GM19239 (cell line): ENCODE measurements at regions not wholly inside any gene's neighbourhood (a gene's known extent, or its start where the extent isn't known, plus 50 kb on each side); places are given as distances from the start of the nearest gene placed in this dataset.
"Not testable (repeated sequence)": the region's sequence is repeated elsewhere in the genome, so short reads cannot be mapped to it uniquely, and the experiment has no call there.

Experiments
- DNase-seq: peaks from one replicate; pipeline ENCODE4 v3.0.0; 2011; ENCODE audit warnings: low spot score; ENCODE audit not compliant: insufficient read length
- FAIRE-seq: peaks from 2 replicates; lab custom pipeline; 2011; peaks lifted over from hg19 to GRCh38; lab: Jason Lieb, UNC

DNA sequence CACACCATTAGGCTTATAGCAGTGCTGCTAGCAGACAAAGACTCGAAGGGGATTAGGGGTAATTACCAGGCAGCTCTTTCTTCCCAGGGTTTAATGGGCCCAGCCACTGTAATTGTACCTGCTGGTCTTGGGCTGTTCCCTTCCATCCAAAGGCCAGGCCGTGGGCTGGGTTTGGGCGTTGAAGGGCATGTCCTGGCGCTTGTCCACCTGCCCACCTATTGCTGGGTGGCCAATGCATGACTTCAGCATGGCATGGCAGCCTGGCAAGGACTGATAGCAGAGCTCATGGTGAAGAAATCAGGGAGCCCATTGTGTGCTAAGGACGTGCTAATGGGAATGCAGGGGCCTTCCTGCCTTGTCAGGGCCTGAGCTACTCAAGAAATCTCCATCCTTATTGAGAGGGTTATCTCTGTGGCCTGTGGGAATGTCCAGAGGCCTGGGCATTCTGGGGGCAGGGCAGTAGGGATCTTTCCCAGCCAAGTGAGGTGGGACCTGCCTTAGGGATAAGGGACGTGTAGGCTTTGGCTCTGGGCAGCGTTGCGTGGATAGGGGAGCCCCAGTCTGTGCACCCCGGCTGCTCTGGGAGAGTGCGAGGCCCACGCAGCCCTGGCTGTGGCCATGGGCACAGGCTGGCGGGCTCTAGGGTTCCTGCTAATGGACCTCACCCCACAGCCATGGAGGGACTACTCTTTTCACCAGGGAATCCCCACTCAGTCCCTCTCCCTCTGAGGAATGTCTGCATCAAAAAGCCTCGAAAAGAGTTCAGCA, 116.1 kb upstream of the PITX1 start:
- no peak for DNase-seq
- no peak for FAIRE-seq

DNA sequence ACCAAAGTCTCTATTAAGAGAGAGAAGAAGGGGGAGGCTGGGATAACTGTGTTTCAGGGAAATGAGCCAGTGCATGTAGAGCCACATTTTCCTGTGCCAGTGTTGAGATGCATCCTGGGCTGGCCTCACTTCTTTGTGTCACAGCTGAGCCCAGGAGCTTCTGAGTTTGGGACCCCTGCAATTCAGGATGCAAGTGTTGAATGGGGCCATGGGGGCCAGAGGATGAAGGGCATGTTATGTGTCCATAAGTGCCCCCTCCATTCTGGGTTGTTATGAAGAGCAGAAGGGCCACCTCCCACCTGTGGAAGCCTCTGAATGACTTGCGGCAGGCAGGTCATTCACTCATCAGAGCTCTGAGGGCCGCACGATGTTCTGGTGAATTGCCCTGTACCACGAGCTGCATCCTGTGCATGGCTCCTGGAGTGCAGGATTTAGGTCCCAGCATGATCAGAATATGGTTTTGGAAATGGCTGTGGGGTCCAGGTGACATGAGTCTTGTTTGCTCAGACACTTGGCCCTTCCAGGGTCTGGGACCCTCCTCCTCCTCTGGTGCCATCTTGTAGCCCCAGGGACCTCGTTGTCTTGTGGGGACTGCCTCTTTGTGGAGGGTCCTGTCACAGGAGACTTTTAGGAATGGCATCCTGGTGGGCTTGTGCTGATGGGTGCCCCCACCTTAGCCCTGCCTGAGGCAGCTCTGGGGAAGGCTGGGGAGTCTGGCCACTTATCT, 115.4 kb upstream of the PITX1 start:
- DNase-seq (no peak), FAIRE-seq (no peak)

DNA sequence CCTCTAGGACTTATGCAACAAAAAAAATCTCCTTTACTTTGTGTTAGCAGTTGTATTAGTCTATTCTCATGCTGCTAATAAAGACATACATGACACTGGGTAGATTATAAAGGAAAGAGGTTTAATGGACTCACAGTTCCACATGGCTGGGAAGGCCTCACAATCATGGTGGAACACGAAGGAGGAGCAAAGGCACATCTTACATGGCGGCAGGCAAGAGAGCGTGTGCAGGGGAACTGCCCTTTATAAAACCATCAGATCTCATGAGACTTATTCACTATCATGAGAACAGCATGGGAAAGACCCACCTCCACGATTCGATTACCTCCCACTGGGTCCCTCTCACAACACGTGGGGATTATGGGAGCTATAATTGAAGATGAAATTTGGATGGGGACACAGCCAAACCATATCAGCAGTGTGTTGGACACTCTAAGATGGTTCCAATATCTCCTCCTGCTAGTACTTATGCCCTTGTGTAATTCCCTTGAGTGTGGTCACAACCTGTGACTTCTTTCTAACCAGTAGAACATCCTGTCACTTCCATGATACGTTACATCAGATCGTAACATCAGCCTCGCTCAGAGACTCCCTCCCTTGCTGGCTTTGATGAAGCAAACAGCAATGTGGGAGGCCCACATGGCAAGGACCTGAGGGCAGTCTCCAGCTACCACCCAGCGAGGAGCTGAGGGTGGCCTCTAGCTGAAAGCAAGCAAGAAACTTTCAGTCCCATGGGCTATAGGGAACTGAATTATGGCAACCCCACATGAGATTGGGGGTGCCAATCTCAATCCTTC, 113.5 kb upstream of the PITX1 start:
- FAIRE-seq = no peak
- no peak for DNase-seq

DNA sequence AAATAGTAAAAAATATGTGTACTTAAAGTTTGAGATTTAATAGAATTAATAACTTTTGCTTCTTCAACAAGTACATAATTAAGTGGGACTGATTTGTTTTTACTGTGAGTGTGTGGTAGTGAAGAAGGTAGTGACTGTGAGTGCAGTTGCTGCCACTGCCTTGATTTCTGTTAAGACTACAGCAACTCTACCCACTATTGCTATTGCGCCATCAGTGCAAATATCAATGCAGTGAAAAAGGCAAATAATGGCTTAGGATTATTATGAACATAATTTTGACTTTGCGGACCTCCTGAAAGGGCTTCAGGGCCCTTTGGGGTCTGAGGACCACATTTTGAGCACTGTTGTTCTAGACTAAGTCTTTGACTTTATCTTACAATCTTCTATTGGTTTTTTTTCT, 112.0 kb upstream of the PITX1 start:
- DNase-seq = no peak
- no peak for FAIRE-seq

DNA sequence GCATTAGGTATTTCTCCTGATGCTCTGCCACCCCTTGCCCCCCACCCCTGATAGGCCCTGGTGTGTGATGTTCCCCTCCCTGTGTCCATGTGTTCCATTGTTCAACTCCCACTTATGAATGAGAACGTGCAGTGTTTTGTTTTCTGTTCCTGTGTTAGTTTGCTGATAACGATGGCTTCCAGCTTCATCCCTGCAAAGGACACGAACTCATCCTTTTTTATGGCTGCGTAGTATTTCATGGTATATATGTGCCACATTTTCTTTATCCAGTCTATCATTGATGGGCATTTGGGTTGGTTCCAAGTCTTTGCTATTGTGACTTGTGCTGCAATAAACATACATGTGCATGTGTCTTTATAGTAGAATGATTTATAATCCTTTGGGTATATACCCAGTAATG, 109.7 kb upstream of the PITX1 start:
- FAIRE-seq, DNase-seq: not testable (repeated sequence)

DNA sequence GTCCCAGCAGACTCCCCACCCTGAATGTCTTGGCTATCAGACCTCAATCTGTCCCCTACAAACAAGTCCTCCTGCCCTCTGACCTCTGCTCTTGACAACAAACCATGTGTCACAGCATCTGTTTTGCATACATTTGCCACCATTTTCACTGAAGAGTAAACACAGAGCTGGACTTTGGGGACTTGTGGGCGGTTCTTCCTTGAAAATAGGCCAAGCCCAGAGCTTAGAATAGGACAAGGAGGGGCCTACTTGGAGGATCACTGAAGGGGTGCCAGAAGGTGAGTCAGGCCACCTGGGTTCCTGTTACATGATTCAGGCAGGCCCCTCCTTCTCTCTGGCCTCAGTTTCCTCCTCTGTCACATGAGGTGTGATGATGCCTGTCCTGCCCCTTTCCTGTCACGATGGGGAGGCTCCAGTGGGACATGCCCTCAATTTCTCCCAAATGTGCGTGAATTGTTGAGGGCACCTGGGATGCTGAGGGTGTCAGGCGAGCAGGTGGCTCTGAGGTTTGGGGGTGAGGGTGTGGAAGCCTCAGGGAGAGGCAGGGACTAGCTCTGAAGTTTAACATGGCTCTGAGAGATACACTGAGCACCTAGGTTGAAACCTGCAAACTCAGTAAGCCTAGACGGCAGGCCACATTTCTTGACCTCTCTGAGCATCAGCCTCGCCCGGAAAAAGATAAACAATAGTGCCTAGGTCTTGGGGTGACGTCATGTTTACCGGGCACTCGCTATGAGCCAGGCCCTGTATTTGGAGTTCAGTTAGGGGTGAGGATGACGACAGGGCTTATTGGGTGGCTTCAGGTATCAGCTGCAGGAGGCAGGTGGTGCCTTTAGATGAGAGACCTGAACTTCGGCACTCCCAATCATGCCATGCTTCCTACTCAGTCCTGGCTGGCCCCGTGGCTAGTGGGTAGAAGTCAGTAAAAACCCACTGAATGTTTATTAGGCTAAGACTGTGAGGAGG, 107.6 kb upstream of the PITX1 start:
- FAIRE-seq = no peak
- no peak for DNase-seq

DNA sequence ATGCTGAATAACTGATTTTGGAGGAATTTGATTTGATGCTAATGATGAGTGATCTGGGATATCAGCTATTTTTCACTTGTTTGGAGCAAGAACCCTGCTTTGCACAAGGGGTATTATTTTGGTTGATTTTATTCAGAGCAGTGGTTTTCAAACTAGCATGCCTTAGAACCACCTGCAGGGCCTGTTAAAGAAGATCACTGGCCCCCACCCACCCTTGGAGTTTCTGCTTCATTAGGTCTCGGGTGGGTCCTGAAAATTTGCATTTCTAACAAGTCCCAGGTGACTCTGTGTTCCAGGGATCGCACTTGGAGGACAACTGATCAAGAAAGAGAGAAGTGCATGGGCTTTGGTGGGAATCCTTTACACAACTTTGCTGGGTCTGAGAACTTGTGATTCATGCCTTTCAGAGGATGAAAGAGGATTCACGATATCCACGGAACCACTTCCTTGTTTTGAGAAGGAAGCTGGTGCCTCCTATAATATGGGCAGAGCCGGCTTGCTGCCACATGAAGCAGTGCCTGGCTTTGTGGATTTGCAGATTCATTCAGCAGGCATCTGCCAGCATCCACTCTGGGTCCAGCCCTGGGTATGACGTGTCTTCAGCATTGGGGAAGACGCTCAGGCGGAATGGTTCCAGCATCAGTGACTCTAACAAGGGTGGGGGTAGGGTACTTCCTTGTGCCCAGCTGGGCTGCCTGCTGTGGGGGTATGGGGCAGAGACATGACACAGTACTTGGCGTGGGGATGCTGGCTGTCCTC, 106.6 kb upstream of the PITX1 start:
- no peak for DNase-seq

DNA sequence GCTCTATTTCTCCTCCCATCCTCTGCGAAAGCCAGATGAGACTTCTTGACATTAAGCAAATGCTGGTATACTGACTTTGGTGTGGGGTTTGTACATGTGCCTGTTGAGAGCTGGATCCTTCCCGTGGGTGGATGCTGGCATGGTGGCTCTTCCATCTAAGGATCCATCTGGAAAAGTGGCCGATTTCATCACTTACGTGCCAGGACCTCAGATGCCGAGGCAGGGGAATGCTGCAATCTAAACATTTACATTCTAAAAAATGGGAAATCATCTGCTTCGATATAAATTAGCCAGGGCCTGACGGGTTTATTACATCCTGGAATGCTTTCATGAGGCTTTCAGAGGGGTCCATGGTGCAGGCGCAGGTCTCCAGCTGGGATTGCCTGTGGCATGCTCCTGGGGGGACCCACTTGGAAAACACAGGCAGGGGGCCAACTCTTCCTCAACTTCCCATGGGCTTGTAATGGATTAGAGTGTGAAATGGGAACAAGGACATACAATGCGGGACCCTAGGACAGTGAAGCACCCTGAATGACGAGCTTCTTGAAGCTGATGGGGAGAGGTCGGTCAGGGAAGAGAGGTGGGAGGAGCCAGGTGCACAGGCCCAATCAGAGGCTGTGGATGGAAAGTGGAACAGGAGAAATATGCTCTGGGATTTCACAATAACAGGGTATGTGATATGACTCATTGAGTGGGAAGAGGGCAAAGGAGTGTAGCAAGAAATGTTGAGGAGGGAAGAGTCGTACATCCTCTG, 105.5 kb upstream of the PITX1 start:
- FAIRE-seq = no peak
- DNase-seq = no peak

More for the DNA sequence above, 106.6 kb upstream of the PITX1 start:
- FAIRE-seq = no peak

DNA sequence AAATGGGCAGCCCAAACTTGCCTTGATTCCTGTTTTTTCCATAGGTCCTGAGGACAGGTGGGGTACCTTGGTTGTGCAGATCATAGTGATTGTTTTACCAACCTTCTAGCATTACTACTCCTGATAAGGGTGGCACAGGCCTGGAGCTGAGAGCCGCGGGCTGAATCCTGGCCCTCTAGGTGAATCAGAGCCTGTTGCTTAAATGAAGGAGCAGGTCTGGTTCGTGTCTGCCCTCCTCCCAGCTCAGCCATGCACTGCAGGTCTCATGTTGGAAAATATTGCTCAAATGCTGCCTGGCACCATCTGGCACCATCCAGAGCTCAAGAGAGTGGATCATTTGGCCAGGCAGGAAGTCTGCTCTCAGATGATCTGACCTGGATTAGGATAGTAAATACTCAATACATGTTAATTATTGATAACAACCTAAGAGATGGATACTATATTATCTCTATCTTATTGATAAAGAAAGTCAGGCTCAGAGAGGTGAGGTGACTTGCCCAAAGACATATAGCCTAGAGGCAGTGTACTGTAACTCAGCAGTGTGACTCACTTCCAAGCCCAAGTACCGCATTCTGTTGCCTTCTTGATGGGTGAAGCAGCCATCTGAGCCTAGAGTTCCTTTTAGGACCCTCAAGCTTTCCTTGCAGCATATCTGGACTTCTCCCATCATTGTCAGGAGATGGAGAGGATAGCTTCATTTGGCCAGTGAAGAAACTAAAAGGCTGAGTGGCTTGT, 104.3 kb upstream of the PITX1 start:
- DNase-seq (no peak), FAIRE-seq (no peak)

DNA sequence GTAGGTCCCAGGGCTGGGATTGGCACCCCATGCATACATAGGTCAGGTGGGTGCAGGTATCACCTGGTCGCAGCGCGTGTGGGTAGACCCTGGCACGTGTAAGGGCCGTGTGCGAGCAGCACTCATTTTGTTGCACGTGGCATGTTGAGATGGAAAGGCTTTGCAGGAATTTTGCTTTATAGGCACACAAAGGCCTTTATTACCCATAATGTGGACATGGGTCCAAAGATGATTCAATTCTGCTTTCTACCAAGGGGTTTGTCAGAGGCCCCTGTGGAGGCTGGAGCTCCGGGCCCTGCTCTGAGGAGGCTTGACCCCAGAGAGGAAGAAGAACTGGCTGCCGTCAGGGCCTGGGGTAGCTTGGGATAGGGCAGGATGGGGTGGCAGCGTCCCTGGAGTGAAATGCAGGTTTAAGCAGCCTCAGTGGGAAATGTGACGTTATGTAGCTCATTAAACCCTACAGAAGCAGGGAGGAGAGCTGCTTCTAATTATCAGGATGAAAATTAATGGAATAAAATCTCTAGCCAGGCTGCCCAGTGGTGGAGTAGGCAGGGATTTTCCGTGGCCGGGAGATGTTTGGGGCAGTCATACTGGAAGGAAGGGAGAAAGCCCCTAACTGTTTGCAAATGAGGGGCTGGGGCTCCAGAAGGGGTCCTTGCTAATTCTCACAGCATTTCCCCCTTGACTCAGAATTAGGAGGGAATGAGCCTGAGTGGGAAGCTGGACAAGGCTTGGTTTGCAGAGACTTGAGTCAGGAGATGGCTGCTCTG, 103.3 kb upstream of the PITX1 start:
- DNase-seq (no peak), FAIRE-seq (no peak)

DNA sequence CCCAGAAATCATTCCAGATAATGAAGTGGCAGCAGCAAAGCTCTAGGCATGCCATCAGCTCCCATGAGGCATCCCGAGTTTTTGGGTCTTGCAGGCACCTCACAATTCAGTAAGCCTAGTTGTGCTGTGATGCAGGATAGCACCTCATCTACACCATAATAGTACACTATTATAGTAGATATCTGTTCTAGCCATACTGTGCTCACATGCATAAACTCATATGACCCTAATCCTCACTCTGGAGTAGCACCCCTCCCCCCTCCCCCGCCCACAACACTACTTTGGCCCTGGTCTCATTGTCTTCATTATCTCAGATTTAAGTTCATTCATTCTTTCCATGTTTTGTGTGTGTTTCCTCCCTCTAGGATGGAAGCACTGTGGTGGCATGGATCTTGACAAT, 102.5 kb upstream of the PITX1 start:
- no peak for FAIRE-seq
- DNase-seq = no peak

DNA sequence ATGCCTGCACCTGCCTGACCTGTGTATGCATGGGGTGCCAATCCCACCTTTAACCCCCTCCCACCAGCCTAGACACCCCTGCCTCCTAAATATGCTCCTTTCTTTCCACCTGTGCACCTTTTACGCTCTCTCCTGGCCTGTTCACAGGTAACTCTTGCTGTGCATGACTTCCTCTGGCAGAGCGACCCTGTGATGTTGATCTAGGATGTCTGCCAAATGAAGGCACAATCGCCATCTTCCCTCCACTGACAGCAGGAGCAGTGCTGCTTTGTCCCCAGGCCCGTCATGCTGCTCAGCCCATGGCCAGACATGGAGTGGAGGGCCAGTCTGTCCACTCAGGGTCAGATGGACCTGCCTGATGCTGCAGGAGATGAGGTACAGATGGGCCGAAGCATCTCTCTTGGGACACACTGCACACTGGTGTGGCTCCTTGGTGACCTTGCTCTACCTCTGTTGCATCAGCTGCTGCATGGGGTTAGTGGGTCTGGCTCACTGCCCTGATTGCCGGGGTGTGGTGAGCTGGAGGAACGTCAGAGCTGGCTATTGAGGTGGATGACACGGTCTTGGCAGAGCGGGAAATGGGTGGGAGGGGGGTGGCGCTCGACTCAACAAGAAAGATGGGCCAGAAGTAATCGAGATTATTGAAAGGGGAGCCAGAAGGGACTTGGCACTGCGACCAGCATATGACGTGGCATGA, 101.7 kb upstream of the PITX1 start:
- FAIRE-seq = no peak
- DNase-seq = no peak

DNA sequence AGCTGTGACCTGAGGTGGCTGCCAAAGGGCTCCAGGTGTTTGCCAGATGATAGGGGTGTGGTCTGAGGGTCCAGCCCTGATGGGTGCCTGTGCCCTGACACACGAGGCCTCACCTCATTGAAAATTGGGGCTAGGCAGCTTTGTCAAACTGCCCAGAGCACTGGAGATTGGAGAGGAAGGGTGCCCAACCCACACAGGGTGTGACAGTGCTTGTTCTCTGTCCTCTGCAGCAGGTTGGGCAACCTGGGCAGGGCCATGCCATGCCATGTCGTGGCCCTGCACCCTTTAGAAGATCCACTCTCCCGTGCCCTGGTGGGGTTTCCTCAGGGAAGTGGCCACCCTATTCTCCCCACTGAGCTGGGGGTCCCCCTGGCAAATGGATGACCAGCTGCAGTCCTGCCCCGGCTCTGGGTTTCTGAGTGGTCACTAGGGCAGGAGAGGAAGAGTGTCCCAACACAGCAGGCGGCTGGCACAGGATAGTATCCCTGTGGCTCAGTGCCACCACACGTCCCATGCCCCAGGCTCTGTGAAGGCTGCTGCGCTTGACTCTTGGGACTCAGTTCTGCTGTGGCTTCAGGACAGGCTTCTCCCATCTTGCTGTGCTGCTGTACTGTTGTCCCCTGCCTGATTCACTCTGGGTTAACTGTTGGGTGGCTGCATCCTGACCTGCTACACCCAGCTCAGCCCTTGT, 100.8 kb upstream of the PITX1 start:
- no peak for FAIRE-seq
- DNase-seq = no peak

DNA sequence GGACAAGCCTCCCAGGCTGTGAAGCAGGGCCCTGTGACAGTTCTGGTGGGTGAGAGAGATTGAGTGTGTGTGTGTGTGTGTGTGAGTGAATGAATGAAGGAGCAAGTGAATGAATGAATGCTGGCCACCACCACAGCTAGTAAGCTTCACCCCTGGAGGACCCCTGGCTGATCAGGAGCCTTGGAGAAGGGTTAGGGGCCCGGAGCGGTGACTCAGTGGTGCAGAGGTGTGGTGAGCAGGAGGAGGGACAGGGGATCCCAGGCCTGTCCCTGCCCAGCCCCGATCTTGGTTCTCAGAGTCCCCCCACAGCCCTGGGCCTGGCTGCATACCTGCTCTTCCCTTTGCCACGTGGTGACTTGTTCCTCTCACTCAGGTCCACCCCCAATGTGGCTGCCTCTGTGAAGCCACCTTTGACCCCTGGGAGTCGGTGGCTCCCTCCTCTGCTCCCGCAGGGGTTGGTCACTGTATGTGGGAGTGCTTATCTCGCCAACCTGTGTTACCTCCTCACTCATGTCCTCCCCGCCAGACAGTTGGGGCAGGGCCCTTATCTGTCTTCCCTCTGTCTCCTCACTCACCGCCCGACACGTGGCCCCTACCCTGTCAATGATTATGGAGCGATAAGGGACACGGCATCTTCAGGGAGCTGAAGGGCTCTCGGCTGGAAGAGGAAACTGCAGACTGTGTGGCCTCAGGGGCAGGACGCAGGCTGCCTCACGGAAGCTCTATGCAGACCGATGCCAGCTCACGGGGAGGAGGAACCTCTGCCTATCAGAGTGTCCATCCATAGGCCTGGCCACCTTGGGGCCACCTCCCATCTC, 99.9 kb upstream of the PITX1 start:
- no peak for FAIRE-seq
- no peak for DNase-seq

DNA sequence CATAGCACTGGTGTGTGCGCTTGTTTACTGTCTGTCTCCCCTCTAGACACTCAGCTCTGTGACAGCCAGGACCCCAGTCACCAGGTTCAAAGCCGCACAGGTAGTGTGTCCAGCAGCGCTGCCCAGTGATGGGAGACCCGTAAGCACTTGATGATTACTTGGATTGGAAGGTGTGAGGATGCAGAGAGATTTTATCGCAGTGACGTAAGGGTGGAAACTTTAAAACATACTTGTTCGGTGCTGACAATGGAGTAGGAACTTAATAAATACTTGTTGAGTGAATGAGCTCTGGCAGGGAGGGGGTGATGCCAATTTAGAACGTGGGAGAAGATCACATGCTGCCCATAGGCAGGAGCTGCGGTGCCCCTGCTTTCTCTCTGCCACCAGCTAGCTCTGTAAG, 99.2 kb upstream of the PITX1 start:
- FAIRE-seq = no peak
- no peak for DNase-seq
